Panc1 (cell line): ENCODE measurements at regions not wholly inside any gene's neighbourhood (a gene's known extent, or its start where the extent isn't known, plus 50 kb on each side); places are given as distances from the start of the nearest gene placed in this dataset.

Experiments
- CTCF ChIP-seq: fragments of 450-650 bp; IDR thresholded peaks from 2 replicates; pipeline ENCODE4 v1.5.1; 2017; ENCODE audit warnings: mild to moderate bottlenecking
- POLR2AphosphoS5 ChIP-seq: IDR thresholded peaks from 2 replicates; pipeline ENCODE4 v1.6.1; 2012; ENCODE audit warnings: mild to moderate bottlenecking, low read depth, low read length, moderate library complexity
- REST ChIP-seq, 2 experiments: IDR thresholded peaks; 2 replicates each; pipeline ENCODE4 v1.6.1; 2011 to 2012; ENCODE audit warnings: low read depth in 2 of 2, control low read depth in 1 of 2, low read length in 1 of 2, mild to moderate bottlenecking in 1 of 2, moderate library complexity in 1 of 2; ENCODE audit not compliant: insufficient read depth in 1 of 2
- SIN3A ChIP-seq: IDR thresholded peaks from 2 replicates; pipeline ENCODE4 v1.6.1; 2012; ENCODE audit warnings: low read depth, mild to moderate bottlenecking, low read length, moderate library complexity, borderline replicate concordance; ENCODE audit not compliant: insufficient read depth
- TCF7L2 ChIP-seq: IDR thresholded peaks from 2 replicates; pipeline ENCODE4 v1.6.1; 2011; ENCODE audit warnings: mild to moderate bottlenecking, low read depth, low read length, inconsistent platforms

GRCh38 chr4:54400802-54401201 is 171.7 kb downstream of the PDGFRA start:
- TF ChIP-seq POLR2AphosphoS5 (no peak), CTCF (no peak), SIN3A (no peak), REST (IDR thresholded peaks at IDR 0.05; ENCODE audit: insufficient read depth in 1 of 2, low read depth in 2 of 2, low read length in 1 of 2) (no peak), TCF7L2 (no peak)
